NCI-H187 treated with DMSO at 0.1 percent for 48 hours (cell line): ENCODE measurements at regions not wholly inside any gene's neighbourhood (a gene's known extent, or its start where the extent isn't known, plus 50 kb on each side); places are given as distances from the start of the nearest gene placed in this dataset.

Experiments
- DNase-seq: peaks from one replicate; lab custom pipeline; 2025; lab: John Stamatoyannopoulos, UW

- DNase-seq, result no peak
Measured at GRCh38 chr18:38481576-38481975, 916.0 kb upstream of the CELF4 start.

GRCh38 chr18:38475686-38476085 lies 910.1 kb upstream of the CELF4 start:
- DNase-seq, result no peak

GRCh38 chr18:38473535-38473934 lies 907.9 kb upstream of the CELF4 start:
- DNase-seq, result no peak

- DNase-seq, result no peak
Measured at GRCh38 chr18:38470421-38470820, 904.8 kb upstream of the CELF4 start.

- no peak for DNase-seq
Measured at GRCh38 chr18:38466426-38466825, 900.8 kb upstream of the CELF4 start.

GRCh38 chr18:38464024-38464423 lies 898.4 kb upstream of the CELF4 start:
- DNase-seq, result no peak

- no peak for DNase-seq
Measured at GRCh38 chr18:38460657-38461056, 895.1 kb upstream of the CELF4 start.

- no peak for DNase-seq
Measured at GRCh38 chr18:38459131-38459994, 893.8 kb upstream of the CELF4 start.

- no peak for DNase-seq
Measured at GRCh38 chr18:38458698-38459097, 893.1 kb upstream of the CELF4 start.

- DNase-seq, result no peak
Measured at GRCh38 chr18:38456253-38456652, 890.7 kb upstream of the CELF4 start.

- no peak for DNase-seq
Measured at GRCh38 chr18:38454764-38455469, 889.3 kb upstream of the CELF4 start.

- peak; percentile 19 for DNase-seq
Measured at GRCh38 chr18:38453880-38454279, 888.3 kb upstream of the CELF4 start.

GRCh38 chr18:38450876-38451275 lies 885.3 kb upstream of the CELF4 start:
- no peak for DNase-seq

- no peak for DNase-seq
Measured at GRCh38 chr18:38445804-38446145, 880.2 kb upstream of the CELF4 start.

GRCh38 chr18:38444971-38445803 lies 879.6 kb upstream of the CELF4 start:
- no peak for DNase-seq

- DNase-seq, result no peak
Measured at GRCh38 chr18:38427736-38428135, 862.1 kb upstream of the CELF4 start.

GRCh38 chr18:38427234-38427633 lies 861.6 kb upstream of the CELF4 start:
- no peak for DNase-seq

- no peak for DNase-seq
Measured at GRCh38 chr18:38421872-38422615, 856.4 kb upstream of the CELF4 start.

GRCh38 chr18:38421021-38421420 lies 855.4 kb upstream of the CELF4 start:
- DNase-seq, result no peak

- no peak for DNase-seq
Measured at GRCh38 chr18:38420611-38421010, 855.0 kb upstream of the CELF4 start.

GRCh38 chr18:38415811-38416210 lies 850.2 kb upstream of the CELF4 start:
- DNase-seq, result no peak

GRCh38 chr18:38413193-38413592 lies 847.6 kb upstream of the CELF4 start:
- DNase-seq, result no peak
